HUES48 (cell line): ENCODE measurements at regions not wholly inside any gene's neighbourhood (a gene's known extent, or its start where the extent isn't known, plus 50 kb on each side); places are given as distances from the start of the nearest gene placed in this dataset.
"Not testable (repeated sequence)": the region's sequence is repeated elsewhere in the genome, so short reads cannot be mapped to it uniquely, and the experiment has no call there.

Experiments used
- H3K27ac ChIP-seq: one replicate; pipeline ENCODE4 v1.7.0; 2013; ENCODE audit warnings: low read depth, low read length, inconsistent platforms
- H3K27me3 ChIP-seq: 2 replicates; pipeline ENCODE4 v1.6.1; 2013; ENCODE audit warnings: mild to moderate bottlenecking, low read length; ENCODE audit not compliant: control insufficient read depth, insufficient read depth
- H3K36me3 ChIP-seq: 2 replicates; pipeline ENCODE4 v1.6.1; 2013; ENCODE audit warnings: low read length; ENCODE audit not compliant: control insufficient read depth, insufficient read depth
- H3K4me1 ChIP-seq: 2 replicates; pipeline ENCODE4 v1.6.1; 2013; ENCODE audit warnings: mild to moderate bottlenecking, low read length; ENCODE audit not compliant: control insufficient read depth, insufficient read depth
- H3K4me3 ChIP-seq: 2 replicates; pipeline ENCODE4 v1.5.1; 2013; ENCODE audit warnings: mild to moderate bottlenecking, low read depth, low read length
- H3K9ac ChIP-seq: 2 replicates; pipeline ENCODE4 v1.6.1; 2013; ENCODE audit warnings: mild to moderate bottlenecking, low read depth, low read length, moderate library complexity
- H3K9me3 ChIP-seq: 2 replicates; pipeline ENCODE4 v1.6.1; 2013; ENCODE audit warnings: low read length; ENCODE audit not compliant: control insufficient read depth, insufficient read depth

DNA sequence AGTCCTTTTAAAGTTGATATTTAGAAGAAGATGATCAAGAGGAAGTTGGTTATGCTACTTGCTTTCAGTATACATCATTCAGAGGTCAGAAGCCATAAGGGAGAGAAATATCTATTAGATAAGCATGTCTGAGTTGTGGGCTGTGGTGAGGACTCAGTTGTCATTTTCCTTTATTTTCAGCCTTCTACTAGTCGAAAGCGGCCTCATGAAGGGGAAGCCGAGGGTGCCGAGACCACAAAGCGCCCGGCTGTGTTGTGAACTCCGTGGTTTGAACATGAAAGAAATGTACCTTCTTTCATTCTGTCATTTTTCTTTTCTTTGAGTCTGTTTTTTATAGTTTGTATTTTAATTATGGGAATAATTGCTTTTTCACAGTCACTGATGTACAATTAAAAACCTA, 624.8 kb downstream of the ZNF37A start:
- not testable (repeated sequence) for H3K4me3 ChIP-seq, H3K36me3 ChIP-seq, H3K9ac ChIP-seq, H3K27me3 ChIP-seq, H3K4me1 ChIP-seq, H3K27ac ChIP-seq
- H3K9me3 ChIP-seq = peaks cover 31% of the 10 kb centered on the region

DNA sequence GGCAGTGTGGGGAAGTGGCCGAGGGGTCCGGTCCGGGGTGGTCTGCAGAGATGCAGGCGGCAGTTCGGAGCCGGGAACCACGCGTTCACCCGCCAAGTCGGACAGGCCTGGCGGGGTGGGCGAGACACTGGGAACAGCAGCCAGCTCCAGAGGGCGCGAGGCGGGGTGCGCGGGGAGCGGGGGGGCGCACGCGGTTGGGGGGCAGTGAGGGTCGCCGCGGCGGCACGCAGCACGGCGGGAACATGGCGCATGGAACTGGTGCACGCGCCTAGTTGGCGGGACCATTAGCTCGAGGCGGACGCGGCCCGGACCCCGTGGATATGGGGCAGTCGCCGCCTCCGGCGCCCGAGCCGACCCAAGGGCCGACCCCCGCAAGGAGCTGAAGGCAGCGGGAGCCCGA, 635.9 kb downstream of the ZNF37A start:
- H3K4me1 ChIP-seq = no peaks in the 10 kb centered on the region
- no peak overlapping the region for H3K9ac ChIP-seq
- peaks cover 17% of the 10 kb centered on the region; the same call in 1 of the 2 replicates for H3K9me3 ChIP-seq
- H3K27ac ChIP-seq = no peak overlapping the region
- H3K4me3 ChIP-seq = no peak overlapping the region
- H3K36me3 ChIP-seq = no peaks in the 10 kb centered on the region
- no peaks in the 10 kb centered on the region for H3K27me3 ChIP-seq

DNA sequence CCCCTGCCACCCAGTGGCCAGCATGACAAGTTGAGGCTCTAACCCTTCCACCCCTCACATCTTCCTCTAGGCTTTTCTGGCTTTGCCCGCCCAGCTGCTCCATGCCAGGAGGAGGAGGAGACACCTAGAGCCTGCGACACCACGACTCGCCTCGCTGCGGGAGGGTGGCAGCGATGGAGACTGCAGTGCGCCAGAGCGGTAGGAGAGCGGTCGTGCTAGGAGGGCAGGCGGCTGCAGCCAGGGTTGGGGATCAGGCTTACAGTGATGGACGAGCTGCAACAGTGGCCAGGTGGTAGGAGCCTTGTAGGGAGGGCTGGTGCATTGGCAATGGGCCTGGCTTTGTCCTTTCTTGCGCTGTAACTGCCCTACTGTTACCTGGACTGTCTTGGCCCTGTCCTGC, 642.5 kb downstream of the ZNF37A start:
- peaks cover 34% of the 10 kb centered on the region for H3K9me3 ChIP-seq
- H3K27me3 ChIP-seq, H3K9ac ChIP-seq, H3K27ac ChIP-seq, H3K36me3 ChIP-seq, H3K4me3 ChIP-seq, H3K4me1 ChIP-seq: not testable (repeated sequence)

DNA sequence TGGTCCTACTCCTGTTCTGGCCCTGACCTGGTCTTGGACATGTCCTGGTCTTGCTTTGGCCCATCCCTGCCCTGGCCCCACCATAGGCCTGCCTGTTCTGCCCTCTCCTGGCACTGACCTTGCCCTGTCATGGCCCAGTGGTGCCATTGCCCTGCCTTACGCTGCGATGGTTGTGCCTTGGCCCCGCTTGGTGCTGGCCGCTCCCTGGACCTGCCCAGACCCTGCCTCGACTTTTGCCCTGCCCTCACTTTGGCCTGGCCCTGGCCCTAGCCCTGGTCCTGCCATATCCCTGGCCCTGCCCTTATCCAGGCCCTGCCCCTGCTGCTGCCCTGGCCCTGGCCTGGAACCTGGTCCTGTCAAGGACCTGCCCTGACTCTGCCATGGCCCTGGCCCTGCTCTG, 643.1 kb downstream of the ZNF37A start:
- not testable (repeated sequence) for H3K4me1 ChIP-seq, H3K4me3 ChIP-seq, H3K36me3 ChIP-seq, H3K9ac ChIP-seq, H3K27me3 ChIP-seq, H3K27ac ChIP-seq
- H3K9me3 ChIP-seq = peaks cover 36% of the 10 kb centered on the region

DNA sequence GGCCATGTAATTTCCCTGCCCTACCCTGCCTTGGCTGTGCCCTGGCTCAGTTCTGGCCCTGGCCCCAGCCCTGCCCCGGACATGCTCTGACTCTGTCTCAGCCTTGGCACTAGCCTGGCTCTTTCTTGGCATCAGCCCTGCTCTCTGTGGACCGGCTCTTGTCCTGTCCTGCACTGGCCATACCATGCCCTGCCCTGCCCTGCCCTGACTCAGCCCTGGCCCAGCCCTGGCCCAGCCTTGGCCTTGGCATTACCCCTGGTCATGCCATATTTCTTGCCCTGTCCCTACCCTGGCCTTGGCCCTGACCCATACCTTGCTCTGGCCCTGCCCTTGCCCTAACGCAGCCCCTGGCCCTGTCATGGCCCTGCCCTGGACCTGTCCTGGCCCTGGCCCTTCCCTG, 643.9 kb downstream of the ZNF37A start:
- peaks cover 41% of the 10 kb centered on the region for H3K9me3 ChIP-seq
- not testable (repeated sequence) for H3K27ac ChIP-seq, H3K36me3 ChIP-seq, H3K4me3 ChIP-seq, H3K4me1 ChIP-seq, H3K27me3 ChIP-seq, H3K9ac ChIP-seq

DNA sequence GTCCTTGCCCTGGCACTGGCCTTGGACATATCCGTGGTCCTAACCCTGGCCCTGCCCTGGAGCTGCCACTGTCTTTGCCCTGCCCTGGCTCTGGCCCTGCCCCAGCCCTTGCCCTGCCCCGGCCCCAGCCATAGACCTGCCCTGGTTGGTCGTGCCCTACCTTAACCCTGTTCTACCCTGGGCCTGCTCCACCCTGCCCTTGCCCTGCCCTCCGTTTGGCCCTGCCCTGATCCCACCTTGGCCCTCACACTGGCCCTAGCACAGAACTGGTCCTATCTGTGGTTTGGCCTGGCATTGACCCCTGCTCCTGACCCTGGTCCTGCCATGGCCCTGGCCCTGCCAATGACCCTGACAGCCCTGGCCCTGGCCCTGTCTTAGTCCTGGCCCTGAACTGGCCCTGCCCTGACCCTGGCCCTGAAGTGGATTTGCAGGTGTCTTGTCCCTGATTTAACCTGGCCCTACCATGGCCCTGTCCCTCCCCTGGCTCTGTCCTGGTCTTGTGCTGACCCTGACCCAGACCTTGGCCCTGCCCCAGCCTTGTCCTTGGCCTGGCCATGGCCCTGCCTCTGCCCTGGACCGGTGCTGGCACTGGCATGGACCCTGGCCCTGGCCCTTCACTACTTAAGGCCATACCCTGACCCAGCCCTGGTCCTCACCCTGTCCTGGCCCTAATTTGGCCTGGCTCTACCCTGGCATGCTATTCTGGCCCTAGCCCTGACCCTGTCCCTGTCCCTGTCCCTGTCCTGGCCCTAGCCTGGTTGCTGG, 645.1 kb downstream of the ZNF37A start:
- not testable (repeated sequence) for H3K4me1 ChIP-seq, H3K36me3 ChIP-seq, H3K4me3 ChIP-seq, H3K9ac ChIP-seq, H3K27ac ChIP-seq, H3K27me3 ChIP-seq
- H3K9me3 ChIP-seq = peaks cover 44% of the 10 kb centered on the region

DNA sequence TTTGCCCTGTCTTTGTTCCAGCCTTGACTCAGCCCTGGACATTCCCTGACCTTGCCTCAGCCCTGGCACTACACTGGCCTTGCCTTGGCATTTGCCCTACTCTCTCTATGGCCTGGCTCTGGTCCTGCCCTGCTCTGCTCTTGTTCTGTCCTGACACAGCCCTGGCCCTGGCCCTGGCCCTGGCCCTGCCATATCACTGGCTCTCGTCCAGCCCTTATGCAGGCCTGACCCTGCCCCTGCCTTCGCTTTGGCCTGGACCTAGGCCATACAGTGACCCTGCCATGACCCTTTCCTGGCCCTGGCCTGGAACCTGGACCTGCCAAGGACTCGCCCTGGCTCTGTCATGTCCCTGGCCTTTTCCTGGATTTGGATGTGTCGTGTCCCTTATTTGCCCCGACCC, 646.0 kb downstream of the ZNF37A start:
- Histone ChIP-seq H3K27me3 (no peaks in the 10 kb centered on the region), H3K36me3 (no peaks in the 10 kb centered on the region), H3K4me3 (no peak overlapping the region), H3K9me3 (peaks cover 52% of the 10 kb centered on the region), H3K9ac (no peak overlapping the region), H3K27ac (no peak overlapping the region), H3K4me1 (no peaks in the 10 kb centered on the region)

DNA sequence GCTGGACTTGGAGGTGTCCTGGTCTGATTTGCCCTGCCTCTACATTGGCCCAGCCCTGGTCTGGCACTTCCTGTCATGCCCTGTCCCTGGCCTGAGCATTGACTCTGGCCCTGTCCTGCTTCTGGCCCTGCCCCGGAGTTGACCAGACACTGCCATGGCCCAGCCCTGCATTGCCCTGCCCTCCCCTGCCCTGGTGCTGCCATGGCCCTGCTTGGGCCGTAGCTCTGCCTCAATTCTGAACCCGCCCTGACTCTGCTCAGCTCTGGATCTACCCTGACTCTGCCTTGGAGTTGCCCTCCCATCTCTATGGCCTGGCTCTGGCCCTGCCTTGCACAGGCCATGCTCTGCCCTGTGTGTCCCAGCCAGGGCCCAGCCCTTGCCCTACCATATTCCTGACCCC, 647.1 kb downstream of the ZNF37A start:
- no peak overlapping the region for H3K4me3 ChIP-seq
- no peaks in the 10 kb centered on the region for H3K4me1 ChIP-seq
- no peak overlapping the region for H3K9ac ChIP-seq
- H3K27ac ChIP-seq = no peak overlapping the region
- H3K27me3 ChIP-seq = no peaks in the 10 kb centered on the region
- peaks cover 54% of the 10 kb centered on the region for H3K9me3 ChIP-seq
- H3K36me3 ChIP-seq = no peaks in the 10 kb centered on the region

DNA sequence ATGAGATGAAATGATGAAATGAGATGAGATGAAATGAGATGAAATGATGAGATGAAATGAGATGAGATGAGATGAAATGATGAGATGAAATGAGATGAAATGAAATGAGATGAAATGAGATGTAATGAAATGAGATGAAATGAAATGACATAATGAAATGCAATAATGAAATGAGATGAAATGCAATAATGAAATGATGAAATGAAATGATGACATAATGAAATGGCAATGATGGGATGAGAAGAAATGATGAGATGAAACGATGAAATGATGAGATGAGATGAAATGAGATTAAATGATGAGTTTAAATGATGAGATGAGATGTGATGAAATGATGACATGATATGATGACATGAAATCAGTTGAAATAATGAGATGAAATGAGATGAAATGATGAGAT, 650.3 kb downstream of the ZNF37A start:
- not testable (repeated sequence) for H3K36me3 ChIP-seq, H3K4me1 ChIP-seq, H3K4me3 ChIP-seq, H3K27me3 ChIP-seq, H3K27ac ChIP-seq, H3K9ac ChIP-seq
- peaks cover 41% of the 10 kb centered on the region for H3K9me3 ChIP-seq

DNA sequence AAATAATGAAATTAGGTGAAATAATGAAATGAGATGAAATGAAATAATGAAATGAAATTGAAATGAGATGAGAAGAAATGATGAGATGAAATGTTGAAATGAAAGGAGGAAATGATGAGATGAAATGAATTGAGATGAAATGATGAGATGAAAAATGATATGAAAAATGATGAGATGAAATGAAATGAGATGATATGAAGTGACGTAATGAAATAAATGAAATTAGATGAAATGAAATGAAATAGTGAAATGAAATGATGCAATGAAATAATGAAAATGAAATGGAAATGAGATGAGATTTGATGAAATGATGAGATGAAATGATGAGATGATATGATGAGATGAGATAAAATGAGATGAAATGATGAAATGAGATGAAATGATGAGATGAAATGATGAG, 651.9 kb downstream of the ZNF37A start:
- not testable (repeated sequence) for H3K4me1 ChIP-seq, H3K9ac ChIP-seq, H3K27ac ChIP-seq, H3K27me3 ChIP-seq, H3K36me3 ChIP-seq, H3K4me3 ChIP-seq
- H3K9me3 ChIP-seq = peaks cover 30% of the 10 kb centered on the region
